Transverse colon (tissue), 4 donors: ENCODE measurements at regions not wholly inside any gene's neighbourhood (a gene's known extent, or its start where the extent isn't known, plus 50 kb on each side); places are given as distances from the start of the nearest gene placed in this dataset.

Source experiments
- DNase-seq: peaks from one replicate; pipeline ENCODE4 v3.0.0-alpha.2; 2019
- H3K27ac ChIP-seq, 4 donors: fragments of 200-600 bp; sonication (generic); 2 replicates each; pipeline ENCODE4 v1.5.1; 2016 to 2018; ENCODE audit warnings: inconsistent platforms in 4 of 4
- H3K27me3 ChIP-seq: fragments of 200-600 bp; sonication (generic); 2 replicates; pipeline ENCODE4 v1.5.1; 2017; ENCODE audit warnings: inconsistent platforms
- H3K36me3 ChIP-seq, 4 donors: fragments of 200-600 bp; sonication (generic); 2 replicates each; pipeline ENCODE4 v1.5.1; 2017 to 2019; ENCODE audit warnings: inconsistent platforms in 4 of 4
- H3K4me1 ChIP-seq, 4 donors: fragments of 200-600 bp; sonication (generic); 2 replicates each; pipeline ENCODE4 v1.5.1; 2017 to 2020; ENCODE audit warnings: inconsistent platforms in 4 of 4
- H3K4me3 ChIP-seq, 4 donors: fragments of 200-600 bp; sonication (generic); 1 replicate in 1 of 4; 2 replicates in 3 of 4; pipeline versions ENCODE4 v1.5.1 to v1.6.1; 2017 to 2019; ENCODE audit warnings: inconsistent platforms in 4 of 4
- H3K9me3 ChIP-seq, 2 donors: fragments of 200-600 bp; sonication (generic); 2 replicates each; pipeline ENCODE4 v1.5.1; 2017 to 2019; ENCODE audit warnings: inconsistent platforms in 2 of 2
- EP300 ChIP-seq: sonication (generic); formaldehyde crosslinking; IDR thresholded peaks from one replicate; pipeline ENCODE4 v1.6.1; 2017; ENCODE audit warnings: antibody characterized with exemption, low read depth
- POLR2A ChIP-seq: fragments of 450-650 bp; IDR thresholded peaks from one replicate; pipeline ENCODE4 v1.6.1; 2016; ENCODE audit warnings: antibody characterized with exemption, mild to moderate bottlenecking, moderate library complexity
- POLR2AphosphoS5 ChIP-seq, 3 donors: sonication (generic); formaldehyde crosslinking; IDR thresholded peaks; one replicate each; pipeline ENCODE4 v1.6.1; 2016; ENCODE audit warnings: antibody characterized with exemption in 3 of 3
- WGBS, 2 donors: methylation state at CpG; one replicate each; pipeline ENCODE4 v1.1.5; 2018; ENCODE audit warnings: low coverage in 1 of 2; 5-methylcytosine and 5-hydroxymethylcytosine counted together
- in situ Hi-C, 4 donors: fragments of 200-750 bp; cut with MboI; loops; one replicate each; pipeline versions ENCODE4 v1.15.0 to v1.15.1; 2017; ENCODE audit warnings: low sequenced_read_pairs in 3 of 4, low pct_ligation_motif_present in 1 of 4, low pct_unique_long_range_greater_than_20kb in 1 of 4
- intact Hi-C: fragments of 100-400 bp; cut with DNase I; formaldehyde crosslinking; loops from one replicate; pipeline ENCODE4 v1.15.1; 2023; ENCODE audit warnings: low total_unique reads
- TF ChIP-seq, protein P1 (sequence below), 5 experiments: fragments of 200-600 bp in 3 of 5; fragments of 450-650 bp in 2 of 5; sonication (generic) in 3 of 5; IDR thresholded peaks; 1 replicate in 2 of 5; 2 replicates in 3 of 5; pipeline ENCODE4 v1.5.1; 2016 to 2017; ENCODE audit warnings: antibody characterized with exemption in 5 of 5, inconsistent platforms in 3 of 5, mild to moderate bottlenecking in 2 of 5, moderate library complexity in 1 of 5

DNA sequence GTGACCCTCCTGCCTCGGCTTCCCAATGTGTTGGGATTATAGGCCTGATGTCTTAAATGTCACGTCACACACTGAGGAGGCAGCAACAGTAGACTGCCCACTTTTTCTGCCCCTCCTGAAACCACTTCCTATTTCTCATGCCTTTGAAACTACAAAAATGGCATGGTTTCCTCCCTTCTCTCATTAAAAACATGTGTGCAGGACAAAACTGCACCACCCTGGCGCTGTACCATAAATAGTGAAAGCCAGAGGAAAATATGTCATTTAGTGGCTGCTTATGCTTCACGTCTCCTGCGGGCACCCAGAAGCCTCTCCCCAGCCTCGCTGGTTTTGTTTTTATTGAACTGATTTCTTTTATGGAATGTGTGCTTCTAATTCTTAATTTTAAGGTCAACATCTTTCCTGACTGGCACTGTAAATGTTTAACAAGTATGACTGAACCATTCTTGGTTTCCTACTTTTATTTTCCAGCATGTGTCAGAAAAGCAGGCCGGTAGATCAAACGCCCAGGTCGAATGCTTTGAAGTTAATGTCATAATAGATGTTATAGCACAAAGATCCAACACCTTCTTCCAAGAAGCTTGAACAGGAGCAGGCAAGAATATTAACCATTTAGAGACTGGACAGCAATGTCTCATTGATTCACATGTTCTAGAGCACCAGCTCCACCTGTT, 59.6 kb upstream of the C1orf87 start:
- in situ Hi-C loops = loop anchor here in 1 of 4 donors (25.0 kb wide), 1 partner anchor 904 kb away; no protein-coding TSS in a partner anchor
- peaks cover 0 to 13% (median 4%) of the 10 kb centered on the region in 4 donors for H3K4me1 ChIP-seq
- intact Hi-C loops = no loop called here
- no peak overlapping the region for H3K27ac ChIP-seq
- H3K36me3 ChIP-seq = no peaks in the 10 kb centered on the region
- DNase-seq = peak; percentile 13
- no peaks in the 10 kb centered on the region for H3K27me3 ChIP-seq
- no peaks in the 10 kb centered on the region for H3K9me3 ChIP-seq
- no peak overlapping the region for H3K4me3 ChIP-seq
- TF ChIP-seq, protein P1, sequence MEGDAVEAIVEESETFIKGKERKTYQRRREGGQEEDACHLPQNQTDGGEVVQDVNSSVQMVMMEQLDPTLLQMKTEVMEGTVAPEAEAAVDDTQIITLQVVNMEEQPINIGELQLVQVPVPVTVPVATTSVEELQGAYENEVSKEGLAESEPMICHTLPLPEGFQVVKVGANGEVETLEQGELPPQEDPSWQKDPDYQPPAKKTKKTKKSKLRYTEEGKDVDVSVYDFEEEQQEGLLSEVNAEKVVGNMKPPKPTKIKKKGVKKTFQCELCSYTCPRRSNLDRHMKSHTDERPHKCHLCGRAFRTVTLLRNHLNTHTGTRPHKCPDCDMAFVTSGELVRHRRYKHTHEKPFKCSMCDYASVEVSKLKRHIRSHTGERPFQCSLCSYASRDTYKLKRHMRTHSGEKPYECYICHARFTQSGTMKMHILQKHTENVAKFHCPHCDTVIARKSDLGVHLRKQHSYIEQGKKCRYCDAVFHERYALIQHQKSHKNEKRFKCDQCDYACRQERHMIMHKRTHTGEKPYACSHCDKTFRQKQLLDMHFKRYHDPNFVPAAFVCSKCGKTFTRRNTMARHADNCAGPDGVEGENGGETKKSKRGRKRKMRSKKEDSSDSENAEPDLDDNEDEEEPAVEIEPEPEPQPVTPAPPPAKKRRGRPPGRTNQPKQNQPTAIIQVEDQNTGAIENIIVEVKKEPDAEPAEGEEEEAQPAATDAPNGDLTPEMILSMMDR (IDR thresholded peaks at IDR 0.05) = no peak
- TF ChIP-seq EP300 (no peak), POLR2A (no peak), POLR2AphosphoS5 (IDR thresholded peaks at IDR 0.05) (no peak)
- 35 to 38% methylated on average over 8 to 9 of the region's 9 CpGs for WGBS, 2 donors

DNA sequence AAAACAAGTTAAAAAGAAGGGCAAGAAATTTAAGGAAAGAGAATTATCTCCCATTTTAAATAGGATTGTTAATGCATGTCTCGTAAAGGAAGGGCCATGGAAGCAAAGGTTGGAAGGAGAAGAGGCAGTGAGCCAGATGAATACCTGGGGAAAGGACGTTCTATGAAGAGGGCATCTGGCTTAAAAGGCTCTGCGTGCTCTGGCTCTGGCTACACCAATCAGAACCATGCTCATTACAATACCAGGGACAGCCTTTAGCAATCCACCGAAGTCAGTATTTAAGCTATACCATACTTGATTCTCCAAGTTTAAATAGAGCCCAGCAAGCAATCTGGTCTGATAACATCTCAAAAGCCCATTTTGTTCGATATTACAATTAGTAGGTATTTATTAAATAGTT, 58.5 kb upstream of the C1orf87 start:
- Histone ChIP-seq H3K27ac (no peak overlapping the region), H3K4me3 (no peak overlapping the region), H3K36me3 (no peaks in the 10 kb centered on the region), H3K27me3 (no peaks in the 10 kb centered on the region), H3K4me1 (peaks cover 0 to 13% (median 4%) of the 10 kb centered on the region in 4 donors), H3K9me3 (no peaks in the 10 kb centered on the region)
- intact Hi-C loops = no loop called here
- no peak for DNase-seq
- WGBS, 2 donors = 81 to 83% methylated on average over 5 of the region's 5 CpGs
- in situ Hi-C loops = loop anchor here in 1 of 4 donors (25.0 kb wide), 1 partner anchor 905 kb away; no protein-coding TSS in a partner anchor
- TF ChIP-seq, protein P1 (IDR thresholded peaks at IDR 0.05) = no peak
- TF ChIP-seq POLR2A = no peak
- TF ChIP-seq EP300 = no peak
- TF ChIP-seq POLR2AphosphoS5 (IDR thresholded peaks at IDR 0.05) = no peak

DNA sequence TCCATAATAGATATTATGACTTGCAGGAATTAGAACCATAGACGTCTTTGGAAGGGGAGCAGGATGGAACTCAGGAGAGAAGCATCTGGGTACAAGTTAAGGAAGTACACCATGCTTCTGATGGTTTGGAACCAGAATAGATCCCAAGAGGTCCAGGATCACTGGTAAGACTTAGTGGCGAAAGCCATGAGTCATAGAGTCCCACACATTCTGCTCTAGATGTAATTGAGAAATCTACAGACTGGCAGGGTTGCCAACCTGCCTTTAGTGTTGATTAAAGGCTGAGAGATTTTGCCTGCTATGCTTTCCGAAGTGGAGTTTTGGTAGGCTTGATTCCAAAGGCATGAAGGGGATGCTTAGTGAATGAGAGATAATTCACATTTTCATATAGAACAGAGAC, 57.1 kb upstream of the C1orf87 start:
- WGBS, 2 donors = 60 to 87% methylated on average over 3 of the region's 3 CpGs
- H3K9me3 ChIP-seq = no peaks in the 10 kb centered on the region
- in situ Hi-C loops = loop anchor here in 1 of 4 donors (25.0 kb wide), 1 partner anchor 907 kb away; no protein-coding TSS in a partner anchor

DNA sequence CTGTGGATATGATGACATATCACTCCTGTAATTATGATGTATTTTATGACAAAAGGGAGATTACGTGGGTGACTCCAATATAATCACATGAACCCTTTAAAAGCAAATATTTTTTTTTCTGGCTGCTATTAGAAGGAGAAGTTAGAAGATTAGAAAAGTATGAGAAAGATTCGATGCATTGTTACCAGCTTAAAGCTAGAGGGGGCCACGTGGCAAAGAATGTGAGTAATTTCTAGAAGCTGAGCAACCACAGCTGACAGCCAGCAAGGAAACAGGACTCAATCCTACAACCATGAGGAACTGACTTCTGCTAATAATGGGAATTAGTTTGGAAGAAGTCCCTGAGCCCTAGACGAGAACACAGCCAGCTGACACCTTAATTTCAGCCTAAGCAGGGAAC, 56.3 kb upstream of the C1orf87 start:
- in situ Hi-C loops = loop anchor here in 1 of 4 donors (25.0 kb wide), 1 partner anchor 907 kb away; no protein-coding TSS in a partner anchor
- H3K9me3 ChIP-seq = no peaks in the 10 kb centered on the region
- WGBS, 2 donors = 36 to 45% methylated on average over 4 of the region's 4 CpGs
- no peak overlapping the region for H3K27ac ChIP-seq
- H3K27me3 ChIP-seq = no peaks in the 10 kb centered on the region
- no peaks in the 10 kb centered on the region for H3K36me3 ChIP-seq
- intact Hi-C loops = no loop called here
- H3K4me3 ChIP-seq = no peak overlapping the region
- H3K4me1 ChIP-seq = peaks cover 0 to 13% (median 4%) of the 10 kb centered on the region in 4 donors
- no peak for TF ChIP-seq POLR2AphosphoS5 (IDR thresholded peaks at IDR 0.05)
- TF ChIP-seq POLR2A = no peak
- TF ChIP-seq, protein P1 (IDR thresholded peaks at IDR 0.05) = no peak
- DNase-seq = no peak

More for the DNA sequence above, 57.1 kb upstream of the C1orf87 start:
- Histone ChIP-seq H3K4me1 (peaks cover 0 to 13% (median 4%) of the 10 kb centered on the region in 4 donors), H3K27ac (no peak overlapping the region), H3K4me3 (no peak overlapping the region), H3K27me3 (no peaks in the 10 kb centered on the region), H3K36me3 (no peaks in the 10 kb centered on the region)
- TF ChIP-seq POLR2AphosphoS5 (IDR thresholded peaks at IDR 0.05) (no peak), POLR2A (no peak), EP300 (no peak)
- TF ChIP-seq, protein P1 (IDR thresholded peaks at IDR 0.05) = no peak
- no peak for DNase-seq
- intact Hi-C loops = no loop called here
